Activated CD4-positive, alpha-beta T cell treated with anti-CD3 and anti-CD28 coated beads, Interleukin-2, amount 10 ng/mL, durations not matched to agents 7 days and 5 days (primary cell): ENCODE measurements at regions not wholly inside any gene's neighbourhood (a gene's known extent, or its start where the extent isn't known, plus 50 kb on each side); places are given as distances from the start of the nearest gene placed in this dataset.
"Not testable (repeated sequence)": the region's sequence is repeated elsewhere in the genome, so short reads cannot be mapped to it uniquely, and the experiment has no call there.

Source experiments
- CTCF ChIA-PET: fragments of 350-600 bp; sonication (Branson Sonifier 250); formaldehyde crosslinking; loops from one replicate; lab custom pipeline; 2021; ENCODE audit warnings: antibody characterized with exemption; lab: Charles Lee
- POLR2A ChIA-PET: fragments of 350-600 bp; sonication (Branson Sonifier 250); formaldehyde crosslinking; loops from one replicate; lab custom pipeline; 2021; ENCODE audit warnings: antibody characterized with exemption; lab: Charles Lee
- DNase-seq: peaks from one replicate; pipeline ENCODE4 v3.0.0-alpha.2; 2020
- H3K27ac Mint-ChIP-seq: one replicate; pipeline ENCODE4 v1.8.0; 2021; ENCODE audit warnings: mild to moderate bottlenecking, moderate library complexity, mixed read lengths
- H3K27me3 Mint-ChIP-seq: one replicate; pipeline ENCODE4 v1.8.0; 2021; ENCODE audit warnings: mixed read lengths
- H3K36me3 Mint-ChIP-seq: one replicate; pipeline ENCODE4 v1.8.0; 2021; ENCODE audit warnings: low read depth, mixed read lengths
- H3K4me1 Mint-ChIP-seq: one replicate; pipeline ENCODE4 v1.8.0; 2021; ENCODE audit warnings: mixed read lengths
- H3K4me3 Mint-ChIP-seq: one replicate; pipeline ENCODE4 v1.8.0; 2021; ENCODE audit warnings: mild to moderate bottlenecking, moderate library complexity, mixed read lengths
- H3K9me3 Mint-ChIP-seq: one replicate; pipeline ENCODE4 v1.8.0; 2021; ENCODE audit warnings: mixed read lengths

DNA sequence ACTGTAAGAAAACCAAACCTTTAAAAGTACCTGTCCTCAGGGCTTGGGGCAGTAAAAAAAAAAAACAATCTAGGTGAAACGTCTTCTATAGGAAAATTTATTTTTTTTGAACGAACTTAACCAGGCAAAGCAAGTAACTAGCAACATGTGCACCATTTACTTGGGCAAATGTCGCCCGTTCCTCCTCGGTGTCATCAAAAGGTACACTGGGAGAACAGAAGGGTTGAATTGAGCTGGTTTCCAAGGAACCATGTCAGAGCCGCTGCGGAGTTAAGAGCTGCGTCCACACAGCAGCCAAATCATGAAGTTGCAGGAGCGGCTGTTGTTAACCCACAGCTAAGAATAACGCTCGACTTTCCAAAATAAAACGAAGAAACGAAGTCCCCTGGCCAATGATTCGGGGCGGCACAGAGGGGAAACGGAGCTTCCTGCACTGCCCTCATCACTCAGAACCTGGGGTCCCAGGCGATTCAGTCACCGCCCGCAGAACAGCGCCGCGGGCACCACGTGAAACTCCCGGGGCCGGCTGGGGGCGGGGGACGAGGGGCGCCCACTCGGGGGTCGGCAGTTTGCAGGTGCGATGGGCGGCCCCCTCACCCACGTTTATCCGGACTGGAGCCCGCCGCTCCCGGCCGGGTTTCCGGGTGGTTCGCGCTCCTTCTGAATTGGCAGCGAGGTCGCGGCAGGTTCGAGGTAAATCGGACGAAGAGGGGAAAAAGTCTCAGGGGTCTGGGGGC lies 53.6 kb upstream of the PLGLB1 start:
- Mint-ChIP-seq H3K27ac (peak overlapping the region; percentile 79), H3K4me1 (peaks cover 11% of the 10 kb centered on the region), H3K4me3 (peak overlapping the region; percentile 76)
- H3K9me3 Mint-ChIP-seq, H3K27me3 Mint-ChIP-seq, POLR2A ChIA-PET, CTCF ChIA-PET, H3K36me3 Mint-ChIP-seq: not testable (repeated sequence)
- DNase-seq, result peak; percentile 27

DNA sequence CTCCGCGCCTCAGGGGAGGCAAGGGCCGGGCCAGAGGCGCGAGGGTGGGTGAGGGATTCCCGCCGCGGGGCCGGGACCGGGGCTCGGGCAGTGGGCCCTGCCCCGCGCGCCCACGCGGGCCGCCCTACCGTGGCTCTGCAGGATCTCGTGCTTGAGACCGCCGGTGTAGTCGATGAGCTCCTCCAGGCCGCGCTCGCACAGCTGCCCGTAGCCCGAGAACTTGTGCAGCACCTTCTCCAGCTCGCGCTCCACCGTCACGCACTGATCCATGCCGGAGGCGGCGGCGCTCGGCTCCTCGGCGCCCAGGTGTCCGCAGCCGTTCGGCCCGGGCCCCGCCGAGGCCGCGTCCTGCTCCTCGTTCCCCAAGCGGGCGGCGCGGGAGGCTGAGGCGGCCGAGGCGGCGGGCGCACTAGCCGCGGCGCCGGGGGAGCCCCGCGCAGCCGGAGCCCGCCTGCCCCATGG lies 54.2 kb upstream of the PLGLB1 start:
- H3K9me3 Mint-ChIP-seq, CTCF ChIA-PET, H3K36me3 Mint-ChIP-seq, H3K4me1 Mint-ChIP-seq, H3K27me3 Mint-ChIP-seq, POLR2A ChIA-PET: not testable (repeated sequence)
- DNase-seq, result peak; percentile 58
- Mint-ChIP-seq H3K27ac (peak overlapping the region; percentile 89), H3K4me3 (peak overlapping the region; percentile 71)

DNA sequence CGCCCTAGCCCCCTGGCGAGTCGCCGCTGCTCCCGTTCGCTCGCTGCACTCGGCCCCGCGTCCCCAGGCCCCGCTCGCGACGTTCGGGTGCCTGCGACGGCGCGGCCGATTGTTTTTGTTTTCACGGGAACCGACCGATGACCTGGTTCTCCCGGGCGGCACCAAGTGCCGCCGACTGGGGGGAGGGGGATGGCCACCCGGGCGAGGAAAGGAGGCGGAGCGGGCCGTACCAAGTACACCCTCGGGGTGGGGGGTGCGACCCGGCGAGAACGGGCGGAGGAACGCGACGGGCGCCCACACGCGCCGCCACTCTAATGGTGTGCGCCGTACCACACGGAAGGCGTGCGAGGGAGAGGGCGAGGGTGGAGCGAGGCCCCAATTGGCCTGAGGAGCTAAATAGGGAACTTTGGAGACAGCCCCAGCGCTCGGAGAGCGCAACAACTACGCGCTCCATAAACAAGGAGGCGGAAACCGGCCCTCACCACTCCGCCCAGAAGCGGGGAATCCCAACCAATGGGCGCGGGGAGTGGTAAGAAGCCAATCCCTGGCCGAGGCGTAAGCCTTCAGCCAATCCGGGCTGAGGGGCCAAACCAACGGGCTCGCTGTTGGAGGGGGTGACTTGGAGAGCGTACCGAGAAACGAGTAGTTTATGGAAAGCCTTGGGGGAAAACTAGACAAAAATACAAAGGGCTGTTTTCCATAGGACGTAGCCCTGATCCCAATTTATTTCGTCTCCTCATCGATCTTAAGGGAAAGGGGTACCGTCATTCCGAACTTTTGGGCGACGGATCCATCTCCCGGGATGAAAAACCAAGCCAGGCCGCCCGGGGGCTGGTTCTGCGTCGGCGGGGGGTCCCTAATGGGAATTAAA lies 54.8 kb upstream of the PLGLB1 start:
- H3K4me1 Mint-ChIP-seq, H3K36me3 Mint-ChIP-seq, CTCF ChIA-PET, H3K27me3 Mint-ChIP-seq, POLR2A ChIA-PET, H3K9me3 Mint-ChIP-seq: not testable (repeated sequence)
- peak; percentile 93 for DNase-seq
- Mint-ChIP-seq H3K4me3 (peak overlapping the region; percentile 85), H3K27ac (peak overlapping the region; percentile 98)

DNA sequence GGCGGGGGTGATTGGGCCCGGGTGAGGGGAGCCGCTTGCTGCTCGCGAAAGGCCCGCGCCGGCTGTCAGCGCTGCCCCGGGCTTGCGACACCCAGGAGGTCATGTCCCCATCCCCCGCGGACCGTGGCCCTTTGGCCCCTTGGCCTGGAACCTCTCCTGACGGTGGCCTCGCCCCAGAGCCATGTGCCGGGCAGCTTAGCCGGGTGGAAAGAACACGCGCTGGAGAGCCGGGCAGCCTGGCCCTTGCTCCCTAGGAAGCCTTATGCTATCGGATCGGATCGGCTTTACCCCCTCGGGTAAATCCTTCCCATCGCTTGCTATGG lies 55.4 kb upstream of the PLGLB1 start:
- H3K27me3 Mint-ChIP-seq, DNase-seq, CTCF ChIA-PET, H3K4me1 Mint-ChIP-seq, H3K36me3 Mint-ChIP-seq, POLR2A ChIA-PET, H3K9me3 Mint-ChIP-seq: not testable (repeated sequence)
- peak overlapping the region; percentile 85 for H3K4me3 Mint-ChIP-seq
- H3K27ac Mint-ChIP-seq, result peak overlapping the region; percentile 98

DNA sequence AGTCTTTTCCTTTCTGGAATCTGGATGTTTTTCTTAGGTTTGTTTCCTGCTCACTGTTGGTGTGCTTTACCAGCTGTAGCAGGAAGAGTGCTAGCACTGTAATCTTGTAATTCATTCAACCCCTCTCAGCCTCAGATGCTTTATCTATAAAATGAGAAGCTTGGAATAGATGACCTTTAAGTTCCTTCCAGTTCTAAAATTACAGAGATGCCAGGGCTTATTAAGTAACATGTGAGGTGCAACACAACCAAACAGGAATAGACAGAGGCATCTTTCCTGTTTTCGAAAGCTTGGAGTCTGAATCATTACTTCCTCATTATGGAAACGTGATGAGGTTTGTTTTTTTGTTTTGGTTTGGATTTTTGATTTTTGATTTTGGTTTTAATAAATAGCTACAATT lies 60.1 kb upstream of the PLGLB1 start:
- DNase-seq, H3K27ac Mint-ChIP-seq, H3K4me3 Mint-ChIP-seq, H3K9me3 Mint-ChIP-seq, H3K4me1 Mint-ChIP-seq, POLR2A ChIA-PET, H3K36me3 Mint-ChIP-seq, CTCF ChIA-PET, H3K27me3 Mint-ChIP-seq: not testable (repeated sequence)

DNA sequence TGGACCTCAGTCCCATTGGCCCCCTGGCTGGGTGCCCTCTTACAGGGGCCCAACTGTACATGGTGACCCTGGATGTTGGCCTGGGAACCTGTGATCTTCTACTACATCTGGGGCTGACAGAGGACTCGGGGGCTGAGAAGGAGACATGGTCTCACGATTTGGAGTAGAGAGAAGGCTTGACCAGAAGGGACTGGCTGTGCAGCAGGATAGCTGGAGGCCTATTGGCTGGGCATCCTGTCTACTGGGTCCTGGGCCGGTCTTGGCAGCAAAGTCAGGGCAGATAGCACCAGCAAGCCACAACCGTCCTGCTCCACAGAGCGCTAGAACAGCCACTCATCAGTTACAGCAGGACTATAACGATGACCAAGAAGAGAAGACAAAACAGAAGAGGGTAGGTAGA lies 66.4 kb upstream of the PLGLB1 start:
- POLR2A ChIA-PET, CTCF ChIA-PET, H3K36me3 Mint-ChIP-seq, DNase-seq, H3K27ac Mint-ChIP-seq, H3K9me3 Mint-ChIP-seq, H3K4me1 Mint-ChIP-seq, H3K4me3 Mint-ChIP-seq, H3K27me3 Mint-ChIP-seq: not testable (repeated sequence)

DNA sequence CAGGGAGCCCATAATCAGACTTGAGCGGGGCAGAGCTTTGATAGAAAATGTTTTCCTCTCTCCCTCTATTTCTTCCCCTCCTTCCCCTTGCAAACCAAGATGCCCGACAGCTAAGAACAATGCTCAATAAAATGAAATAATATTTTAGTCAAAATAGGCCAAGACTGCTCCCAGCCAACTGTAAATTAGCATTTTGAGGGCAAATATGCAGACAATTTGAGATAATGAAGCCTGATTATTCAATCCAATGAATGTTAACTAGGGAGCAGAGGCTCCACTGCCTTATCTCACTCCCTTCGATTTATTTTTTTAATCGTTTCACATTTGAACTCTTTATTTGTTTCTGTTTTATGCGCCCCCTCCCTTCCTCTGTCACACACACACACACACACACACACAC lies 67.8 kb upstream of the PLGLB1 start:
- H3K36me3 Mint-ChIP-seq, CTCF ChIA-PET, H3K4me1 Mint-ChIP-seq, H3K27ac Mint-ChIP-seq, H3K4me3 Mint-ChIP-seq, POLR2A ChIA-PET, DNase-seq, H3K9me3 Mint-ChIP-seq, H3K27me3 Mint-ChIP-seq: not testable (repeated sequence)

DNA sequence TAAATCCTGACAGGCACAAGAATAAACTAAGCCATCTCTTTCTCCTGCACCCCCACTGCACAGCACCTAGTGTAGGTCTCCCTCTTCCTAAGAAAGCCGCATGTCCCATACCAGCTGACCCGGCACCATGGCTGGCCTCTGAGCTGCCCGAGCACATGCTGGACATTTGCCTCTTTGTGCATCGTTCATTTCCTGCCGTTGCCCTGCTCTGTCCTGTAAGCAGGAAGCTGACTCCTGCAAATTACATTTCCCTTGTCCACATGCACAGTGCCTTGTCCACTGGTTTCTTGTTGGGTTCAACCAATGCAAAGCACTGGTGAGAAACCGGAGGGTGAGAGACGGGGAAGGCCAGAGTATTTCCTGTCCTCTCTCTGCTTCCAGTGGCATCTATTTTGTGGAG lies 71.6 kb upstream of the PLGLB1 start:
- H3K36me3 Mint-ChIP-seq, H3K27ac Mint-ChIP-seq, DNase-seq, H3K4me1 Mint-ChIP-seq, H3K4me3 Mint-ChIP-seq, CTCF ChIA-PET, H3K27me3 Mint-ChIP-seq, POLR2A ChIA-PET, H3K9me3 Mint-ChIP-seq: not testable (repeated sequence)

DNA sequence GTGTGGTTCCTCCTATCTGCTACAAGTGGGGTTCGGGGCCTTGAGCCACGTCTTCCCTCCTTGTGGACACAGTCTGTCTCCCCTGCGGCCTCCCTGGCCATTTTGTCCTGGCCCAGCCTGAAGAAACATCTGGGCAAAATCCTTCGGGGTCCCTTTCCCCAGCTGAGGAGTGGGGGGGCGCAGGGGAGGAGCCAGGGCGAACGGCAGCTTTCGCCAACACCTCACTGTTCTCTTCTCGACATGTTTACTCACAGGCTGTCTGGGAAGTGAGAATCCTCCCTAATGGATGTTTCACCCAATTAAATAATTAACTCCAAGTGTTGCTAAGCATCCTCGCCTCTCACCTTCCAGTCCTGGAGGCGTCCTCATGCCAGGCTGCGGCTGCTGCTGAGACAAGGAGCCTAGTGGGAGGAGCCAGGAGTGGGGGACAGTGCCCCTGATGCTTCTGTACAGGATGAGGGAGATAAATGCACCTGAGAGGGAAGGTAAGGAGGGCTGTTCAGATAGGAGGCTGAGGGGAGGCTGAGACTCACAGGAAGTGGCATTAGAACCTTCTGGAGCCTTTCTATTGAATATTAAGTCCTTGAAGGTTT lies 72.4 kb upstream of the PLGLB1 start:
- H3K27me3 Mint-ChIP-seq, H3K9me3 Mint-ChIP-seq, H3K27ac Mint-ChIP-seq, H3K36me3 Mint-ChIP-seq, H3K4me1 Mint-ChIP-seq, CTCF ChIA-PET, H3K4me3 Mint-ChIP-seq, DNase-seq, POLR2A ChIA-PET: not testable (repeated sequence)

DNA sequence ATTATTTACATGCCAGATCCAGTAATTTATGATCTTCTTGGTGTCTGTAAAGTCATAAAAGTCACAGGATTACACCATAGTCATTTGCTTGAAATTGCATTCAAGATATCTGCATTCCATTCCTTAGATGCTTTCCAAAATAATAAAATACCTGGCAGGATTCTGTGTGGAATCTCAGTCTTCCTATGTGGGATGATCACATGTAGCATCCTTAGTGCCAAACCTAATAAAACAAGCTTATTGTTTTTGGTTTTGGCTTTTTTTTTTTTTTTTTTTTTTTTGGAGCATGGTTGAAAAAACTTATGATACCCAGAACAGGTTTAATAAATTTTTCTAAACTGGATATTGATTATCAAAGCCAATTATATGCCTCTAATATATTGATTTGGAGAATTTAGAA lies 74.2 kb upstream of the PLGLB1 start:
- H3K4me1 Mint-ChIP-seq, CTCF ChIA-PET, H3K9me3 Mint-ChIP-seq, H3K27ac Mint-ChIP-seq, DNase-seq, H3K36me3 Mint-ChIP-seq, POLR2A ChIA-PET, H3K4me3 Mint-ChIP-seq, H3K27me3 Mint-ChIP-seq: not testable (repeated sequence)

DNA sequence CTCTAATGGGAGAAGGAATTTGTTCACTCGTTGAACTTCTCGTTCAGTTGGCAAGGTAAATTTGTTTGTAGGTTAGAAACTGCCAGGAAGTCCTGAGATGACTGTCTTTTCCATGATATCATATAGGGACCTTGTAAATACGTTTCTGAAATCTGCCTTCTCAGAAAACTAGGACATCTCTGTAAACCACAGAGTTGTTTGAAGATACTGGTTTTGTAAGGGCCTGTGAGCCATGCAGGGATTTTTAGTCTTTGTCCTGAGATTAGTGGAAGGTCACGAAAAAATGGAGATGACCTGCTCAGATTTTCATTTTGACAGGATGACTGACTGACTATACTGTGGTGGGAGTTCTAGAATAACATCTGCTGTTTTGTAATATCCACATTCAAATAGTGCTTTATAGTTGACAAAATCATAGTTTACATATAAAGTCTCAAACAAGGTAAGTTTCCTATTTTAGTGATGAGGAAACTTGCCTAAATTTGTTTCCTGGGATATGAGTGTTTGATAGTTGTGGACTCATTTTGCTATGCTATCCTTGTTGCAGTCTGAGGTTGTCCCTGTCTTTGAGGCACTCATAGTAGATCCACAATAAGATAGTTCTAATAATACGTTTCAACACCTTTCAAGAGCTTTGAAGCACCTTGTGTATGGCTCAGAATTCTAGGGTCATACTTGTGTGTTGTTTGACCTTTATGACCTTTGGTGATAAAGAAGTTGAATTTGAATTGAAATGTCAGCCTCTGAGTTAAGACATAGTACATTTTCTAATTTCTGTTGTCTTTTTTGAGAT lies 107.3 kb upstream of the PLGLB1 start:
- H3K4me1 Mint-ChIP-seq, CTCF ChIA-PET, POLR2A ChIA-PET, H3K36me3 Mint-ChIP-seq, DNase-seq, H3K27me3 Mint-ChIP-seq, H3K9me3 Mint-ChIP-seq: not testable (repeated sequence)
- Mint-ChIP-seq H3K27ac (peak overlapping the region; percentile 74), H3K4me3 (peak overlapping the region; percentile 30)

DNA sequence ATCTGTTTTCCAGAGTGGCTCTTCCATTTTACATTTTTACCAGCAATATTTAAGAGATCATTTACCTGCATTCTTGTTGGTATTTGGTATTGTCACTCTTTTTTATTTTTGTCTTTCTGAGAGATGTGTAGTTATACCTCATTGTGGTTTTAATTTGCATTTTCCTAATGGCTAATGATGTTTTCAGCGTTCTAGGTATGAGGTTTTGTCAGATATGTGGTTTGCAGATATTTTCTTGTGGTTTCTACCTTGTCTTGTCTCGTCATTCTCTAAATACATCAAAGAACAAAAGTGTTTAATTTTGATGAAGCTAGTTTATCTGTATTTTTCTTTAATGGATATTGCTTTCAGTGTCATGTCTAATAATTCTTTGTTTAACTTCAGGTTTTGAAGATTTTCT lies 110.9 kb upstream of the PLGLB1 start:
- H3K4me1 Mint-ChIP-seq, H3K27ac Mint-ChIP-seq, H3K27me3 Mint-ChIP-seq, H3K4me3 Mint-ChIP-seq, H3K36me3 Mint-ChIP-seq, CTCF ChIA-PET, POLR2A ChIA-PET, H3K9me3 Mint-ChIP-seq, DNase-seq: not testable (repeated sequence)
